OCI-LY7 (cell line): ENCODE measurements at regions not wholly inside any gene's neighbourhood (a gene's known extent, or its start where the extent isn't known, plus 50 kb on each side); places are given as distances from the start of the nearest gene placed in this dataset.

Experiments
- BruUV-seq: library from RNA; stranded (reverse); fragments of 400-500 nt; replicated peaks from 2 replicates; lab custom pipeline; 2021; lab: Mats Ljungman, UMichigan
- CTCF ChIA-PET: fragments of 300-600 bp; sonication (Branson Sonifier 250); formaldehyde crosslinking; loops from one replicate; lab custom pipeline; 2022; ENCODE audit warnings: antibody characterized with exemption; ENCODE audit not compliant: unreplicated experiment; lab: Charles Lee
- POLR2A ChIA-PET: fragments of 300-600 bp; sonication (Branson Sonifier 250); formaldehyde crosslinking; loops from one replicate; lab custom pipeline; 2022; ENCODE audit warnings: antibody characterized with exemption; lab: Charles Lee
- DNase-seq: peaks from one replicate; pipeline ENCODE4 v3.0.0-alpha.2; 2015; ENCODE audit warnings: low spot score
- H2AFZ ChIP-seq: fragments of 200-600 bp; sonication (generic), shearing (Covaris generic); 2 replicates; pipeline ENCODE4 v1.6.1; 2014; ENCODE audit warnings: mild to moderate bottlenecking, antibody characterized with exemption, low read length, moderate library complexity
- H3K27ac ChIP-seq: fragments of 200-600 bp; sonication (generic); 2 replicates; pipeline ENCODE4 v1.5.1; 2014; ENCODE audit warnings: mixed run types, low read depth, mild to moderate bottlenecking, moderate library complexity, low read length, inconsistent platforms; ENCODE audit not compliant: poor library complexity, severe bottlenecking
- H3K36me3 ChIP-seq: fragments of 200-600 bp; sonication (generic); 2 replicates; pipeline ENCODE4 v1.6.1; 2014; ENCODE audit warnings: mild to moderate bottlenecking, antibody characterized with exemption, low read length, moderate library complexity, mixed read lengths; ENCODE audit not compliant: insufficient read depth
- H3K4me1 ChIP-seq: fragments of 200-600 bp; sonication (generic); 2 replicates; pipeline ENCODE4 v1.5.1; 2014; ENCODE audit warnings: mild to moderate bottlenecking, low read length; ENCODE audit not compliant: insufficient read depth, poor library complexity, severe bottlenecking
- H3K4me2 ChIP-seq: fragments of 200-600 bp; sonication (generic); 2 replicates; pipeline ENCODE4 v1.6.1; 2014; ENCODE audit warnings: mild to moderate bottlenecking, low read length
- H3K4me3 ChIP-seq: fragments of 200-600 bp; sonication (generic); 2 replicates; pipeline ENCODE4 v1.5.1; 2014; ENCODE audit warnings: mild to moderate bottlenecking, low read depth, low read length; ENCODE audit not compliant: poor library complexity, severe bottlenecking
- H3K79me2 ChIP-seq: fragments of 200-600 bp; sonication (generic); 2 replicates; pipeline ENCODE4 v1.6.1; 2016; ENCODE audit warnings: low read depth, mild to moderate bottlenecking, low read length, moderate library complexity, mixed read lengths; ENCODE audit not compliant: insufficient read depth
- H3K9me2 ChIP-seq: fragments of 200-600 bp; sonication (generic); 2 replicates; pipeline ENCODE4 v1.6.1; 2016; ENCODE audit warnings: mild to moderate bottlenecking, low read length, mixed read lengths; ENCODE audit not compliant: insufficient read depth
- H3K9me3 ChIP-seq: fragments of 200-600 bp; sonication (generic); 2 replicates; pipeline ENCODE4 v1.6.1; 2014; ENCODE audit warnings: mild to moderate bottlenecking, mixed run types, low read length, mixed read lengths
- H4K20me1 ChIP-seq: fragments of 200-600 bp; sonication (generic); 2 replicates; pipeline ENCODE4 v1.6.1; 2014; ENCODE audit warnings: mild to moderate bottlenecking, antibody characterized with exemption, low read length, moderate library complexity, mixed read lengths; ENCODE audit not compliant: insufficient read depth
- EZH2phosphoT487 ChIP-seq: fragments of 200-600 bp; sonication (generic); IDR thresholded peaks from 2 replicates; pipeline ENCODE4 v1.6.1; 2018; ENCODE audit warnings: low read depth, borderline replicate concordance, mild to moderate bottlenecking, mixed run types, antibody characterized with exemption, low read length, moderate library complexity, mixed read lengths
- intact Hi-C: fragments of 100-400 bp; cut with micrococcal nuclease; formaldehyde crosslinking; loops from one replicate; pipeline ENCODE4 v1.10.0; 2022; ENCODE audit not compliant: unreplicated experiment
- TF ChIP-seq, protein P1 (sequence below): fragments of 200-600 bp; sonication (generic); conservative IDR thresholded peaks from 2 replicates; pipeline ENCODE4 v1.5.1; 2014; ENCODE audit warnings: mild to moderate bottlenecking, antibody characterized with exemption, low read length, moderate library complexity, mixed read lengths

DNA sequence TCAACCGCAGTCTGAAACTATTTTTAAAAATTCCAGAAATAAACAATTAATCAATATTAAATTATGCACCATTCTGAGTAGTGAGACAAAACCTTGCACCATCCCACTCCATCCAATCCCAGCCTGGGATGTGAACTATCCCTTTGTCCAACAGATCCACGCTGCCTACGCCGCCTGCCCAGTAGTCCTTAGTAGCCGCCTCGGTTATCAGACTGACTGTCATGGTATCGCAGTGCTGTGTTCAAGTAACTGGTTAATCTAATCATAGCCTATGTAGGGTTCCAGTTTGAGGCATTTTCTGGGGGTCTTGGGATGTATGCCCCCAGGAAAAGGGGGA lies 437.7 kb downstream of the HS3ST3B1 start:
- H3K79me2 ChIP-seq, result no peaks in the 10 kb centered on the region
- no peak overlapping the region for H3K27ac ChIP-seq
- H3K9me3 ChIP-seq, result no peaks in the 10 kb centered on the region
- H3K4me3 ChIP-seq, result no peak overlapping the region
- H3K36me3 ChIP-seq, result no peaks in the 10 kb centered on the region
- peak overlapping the region; percentile 82; the same call in 1 of the 2 replicates for H2AFZ ChIP-seq
- DNase-seq, result no peak
- no peak for TF ChIP-seq EZH2phosphoT487
- TF ChIP-seq, protein P1, sequence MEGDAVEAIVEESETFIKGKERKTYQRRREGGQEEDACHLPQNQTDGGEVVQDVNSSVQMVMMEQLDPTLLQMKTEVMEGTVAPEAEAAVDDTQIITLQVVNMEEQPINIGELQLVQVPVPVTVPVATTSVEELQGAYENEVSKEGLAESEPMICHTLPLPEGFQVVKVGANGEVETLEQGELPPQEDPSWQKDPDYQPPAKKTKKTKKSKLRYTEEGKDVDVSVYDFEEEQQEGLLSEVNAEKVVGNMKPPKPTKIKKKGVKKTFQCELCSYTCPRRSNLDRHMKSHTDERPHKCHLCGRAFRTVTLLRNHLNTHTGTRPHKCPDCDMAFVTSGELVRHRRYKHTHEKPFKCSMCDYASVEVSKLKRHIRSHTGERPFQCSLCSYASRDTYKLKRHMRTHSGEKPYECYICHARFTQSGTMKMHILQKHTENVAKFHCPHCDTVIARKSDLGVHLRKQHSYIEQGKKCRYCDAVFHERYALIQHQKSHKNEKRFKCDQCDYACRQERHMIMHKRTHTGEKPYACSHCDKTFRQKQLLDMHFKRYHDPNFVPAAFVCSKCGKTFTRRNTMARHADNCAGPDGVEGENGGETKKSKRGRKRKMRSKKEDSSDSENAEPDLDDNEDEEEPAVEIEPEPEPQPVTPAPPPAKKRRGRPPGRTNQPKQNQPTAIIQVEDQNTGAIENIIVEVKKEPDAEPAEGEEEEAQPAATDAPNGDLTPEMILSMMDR, result no peak
- POLR2A ChIA-PET, result interaction anchor here (1.1 kb wide), 1 partner anchor 22 kb away, joined by 3 read pairs; no protein-coding TSS in a partner anchor
- no peaks in the 10 kb centered on the region for H3K9me2 ChIP-seq
- peaks cover 23% of the 10 kb centered on the region for H3K4me1 ChIP-seq
- BruUV-seq, result no TSS peak
- H3K4me2 ChIP-seq, result no peak overlapping the region
- intact Hi-C loops, result no loop called here
- CTCF ChIA-PET, result no interaction called here
- no peaks in the 10 kb centered on the region for H4K20me1 ChIP-seq

DNA sequence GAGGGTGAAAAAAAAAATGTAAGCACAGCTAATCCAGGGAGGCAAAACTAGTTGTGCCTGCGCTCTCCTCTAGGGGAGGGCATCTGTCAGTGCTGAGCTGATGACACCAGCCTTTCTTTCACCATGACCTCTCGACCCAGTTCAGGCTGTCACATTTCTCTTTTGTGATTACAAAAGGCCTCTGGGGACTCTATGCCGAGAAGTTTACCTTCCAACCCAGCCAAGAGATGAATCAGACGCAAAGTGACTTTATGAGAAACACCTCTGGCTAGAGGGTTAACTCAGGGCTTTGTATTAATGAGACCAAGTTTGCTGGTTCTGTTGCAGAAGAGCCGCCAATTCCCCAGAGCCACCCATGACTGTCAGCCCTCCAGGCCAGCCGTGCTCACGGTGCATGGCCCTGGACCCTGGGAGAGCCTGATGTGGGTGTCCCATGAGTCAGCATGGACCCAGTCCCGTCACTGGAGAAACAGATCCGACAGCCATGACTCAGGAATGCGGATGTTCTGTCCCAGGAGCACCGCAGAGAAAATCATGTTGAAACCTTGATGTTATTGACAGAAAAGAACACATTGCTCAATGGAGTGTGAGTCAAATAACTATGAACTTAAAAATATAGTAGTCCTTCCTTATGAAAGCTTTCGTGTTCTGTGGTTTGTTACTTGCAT lies 437.2 kb downstream of the HS3ST3B1 start:
- no peak overlapping the region for H3K27ac ChIP-seq
- DNase-seq, result peak; percentile 44
- no peaks in the 10 kb centered on the region for H3K9me2 ChIP-seq
- no peak overlapping the region for H3K4me3 ChIP-seq
- ChIA-PET POLR2A (interaction anchor here (0.7 kb wide), 1 partner anchor 35 kb away, joined by 3 read pairs; no protein-coding TSS in a partner anchor), CTCF (no interaction called here)
- peak overlapping the region; percentile 82 for H2AFZ ChIP-seq
- no peaks in the 10 kb centered on the region for H3K9me3 ChIP-seq
- no TSS peak for BruUV-seq
- TF ChIP-seq, protein P1, result peak; percentile 62
- no peak for TF ChIP-seq EZH2phosphoT487
- 0 out of 2 replicates have a peak overlapping the region, but pooled peaks have one; percentile 28 for H3K4me2 ChIP-seq
- no peaks in the 10 kb centered on the region for H4K20me1 ChIP-seq
- no peaks in the 10 kb centered on the region for H3K36me3 ChIP-seq
- H3K79me2 ChIP-seq, result no peaks in the 10 kb centered on the region
- intact Hi-C loops, result no loop called here
- H3K4me1 ChIP-seq, result peaks cover 18% of the 10 kb centered on the region

DNA sequence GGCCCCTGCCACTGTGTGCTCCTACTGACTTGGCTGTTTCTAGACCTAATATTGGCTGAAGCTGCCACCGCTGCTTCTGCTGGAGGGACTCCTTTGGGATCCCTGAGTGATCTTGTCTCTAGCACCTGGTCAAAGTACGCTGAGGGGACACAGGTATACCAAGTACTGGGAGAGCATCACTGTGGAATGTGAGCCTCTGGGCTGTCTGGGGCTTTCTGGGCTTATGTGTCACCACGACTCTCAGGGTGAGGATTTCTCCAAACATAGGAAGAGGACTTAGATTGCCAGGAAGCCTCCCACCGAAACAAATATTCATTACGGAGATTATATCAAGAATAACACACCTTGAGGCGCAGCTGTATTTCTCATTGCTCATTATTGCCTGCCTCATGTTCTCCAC lies 435.8 kb downstream of the HS3ST3B1 start:
- Histone ChIP-seq H3K9me3 (no peaks in the 10 kb centered on the region), H2AFZ (peak overlapping the region; percentile 4; the same call in 1 of the 2 replicates), H3K4me2 (no peak overlapping the region), H4K20me1 (no peaks in the 10 kb centered on the region), H3K4me1 (peaks cover 18% of the 10 kb centered on the region), H3K27ac (no peak overlapping the region), H3K36me3 (no peaks in the 10 kb centered on the region), H3K79me2 (no peaks in the 10 kb centered on the region), H3K4me3 (no peak overlapping the region), H3K9me2 (no peaks in the 10 kb centered on the region)
- CTCF ChIA-PET, result no interaction called here
- no peak for TF ChIP-seq EZH2phosphoT487
- TF ChIP-seq, protein P1, result no peak
- no TSS peak for BruUV-seq
- DNase-seq, result no peak
- intact Hi-C loops, result no loop called here
- POLR2A ChIA-PET, result interaction anchor here (0.8 kb wide), 1 partner anchor 155 kb away, joined by 4 read pairs; no protein-coding TSS in a partner anchor
